ENCODE measurements at regions not wholly inside any gene's neighbourhood (a gene's known extent, or its start where the extent isn't known, plus 50 kb on each side); places are given as distances from the start of the nearest gene placed in this dataset.

GRCh38 chrX:4547213-4547836, 833.9 kb upstream of the PRKX start:
- TF ChIP-seq CTCF (IDR thresholded peaks at IDR 0.05) (no peak), POLR2A (IDR thresholded peaks at IDR 0.05) (no peak)

Data from lower leg skin (tissue), 3 donors.